ENCODE measurements at regions not wholly inside any gene's neighbourhood (a gene's known extent, or its start where the extent isn't known, plus 50 kb on each side); places are given as distances from the start of the nearest gene placed in this dataset.

GRCh38 chr17:68812876-68813584 is 142.2 kb downstream of the ABCA8 start:
- no peak for DNase-seq (ENCODE audit: low read depth in 2 of 2)

GRCh38 chr17:68809148-68809547 is 146.0 kb downstream of the ABCA8 start:
- no peak for DNase-seq (ENCODE audit: low read depth in 2 of 2)

GRCh38 chr17:68807998-68808772 is 147.0 kb downstream of the ABCA8 start:
- no peak for DNase-seq (ENCODE audit: low read depth in 2 of 2)

- no peak for DNase-seq (ENCODE audit: low read depth in 2 of 2)
Observed at GRCh38 chr17:68805609-68806008, 149.6 kb downstream of the ABCA8 start.

GRCh38 chr17:68804777-68805520 is 150.2 kb downstream of the ABCA8 start:
- DNase-seq (ENCODE audit: low read depth in 2 of 2) = no peak

- no peak for DNase-seq (ENCODE audit: low read depth in 2 of 2)
Observed at GRCh38 chr17:68803164-68803929, 151.8 kb downstream of the ABCA8 start.

GRCh38 chr17:68801335-68802247 is 153.6 kb downstream of the ABCA8 start:
- no peak for DNase-seq (ENCODE audit: low read depth in 2 of 2)

GRCh38 chr17:68800751-68801150 is 154.4 kb downstream of the ABCA8 start:
- DNase-seq (ENCODE audit: low read depth in 2 of 2) = no peak

GRCh38 chr17:68794636-68795434 is 160.4 kb downstream of the ABCA8 start:
- DNase-seq (ENCODE audit: low read depth in 2 of 2) = no peak

- DNase-seq (ENCODE audit: low read depth in 2 of 2) = no peak
Observed at GRCh38 chr17:68792873-68793272, 162.3 kb downstream of the ABCA8 start.

GRCh38 chr17:68792042-68792685 is 163.0 kb downstream of the ABCA8 start:
- DNase-seq (ENCODE audit: low read depth in 2 of 2) = no peak

GRCh38 chr17:68790931-68791330 is 164.3 kb downstream of the ABCA8 start:
- no peak for DNase-seq (ENCODE audit: low read depth in 2 of 2)

GRCh38 chr17:68790492-68790891 is 164.7 kb downstream of the ABCA8 start:
- no peak for DNase-seq (ENCODE audit: low read depth in 2 of 2)

GRCh38 chr17:68789203-68789962 is 165.8 kb downstream of the ABCA8 start:
- DNase-seq (ENCODE audit: low read depth in 2 of 2) = no peak

- no peak for DNase-seq (ENCODE audit: low read depth in 2 of 2)
Observed at GRCh38 chr17:68785565-68786486, 169.4 kb downstream of the ABCA8 start.

GRCh38 chr17:68784431-68784830 is 170.8 kb downstream of the ABCA8 start:
- DNase-seq (ENCODE audit: low read depth in 2 of 2) = no peak

GRCh38 chr17:68783861-68784260 is 171.3 kb downstream of the ABCA8 start:
- DNase-seq (ENCODE audit: low read depth in 2 of 2) = no peak

GRCh38 chr17:68782789-68783188 is 172.4 kb downstream of the ABCA8 start:
- no peak for DNase-seq (ENCODE audit: low read depth in 2 of 2)

All from stimulated activated CD4-positive, alpha-beta T cell treated with anti-CD3 and anti-CD28 coated beads, Interleukin-1b, Interleukin-23, amount 100 ng/mL, for 1 hour (primary cell).